ENCODE measurements at regions not wholly inside any gene's neighbourhood (a gene's known extent, or its start where the extent isn't known, plus 50 kb on each side); places are given as distances from the start of the nearest gene placed in this dataset.

GRCh38 chr12:58415716-58416115 is 474.3 kb downstream of the ATP23 start:
- no peak for DNase-seq
- intact Hi-C loops (cut with DNase I, micrococcal nuclease): no loop called here
- POLR2A ChIA-PET: no interaction called here
- no peak for TF ChIP-seq CTCF (IDR thresholded peaks at IDR 0.05)
- Histone ChIP-seq H3K36me3 (ENCODE audit: insufficient read depth, low read length) (no peaks in the 10 kb centered on the region), H3K9me3 (ENCODE audit: control insufficient read depth in 1 of 2, insufficient read depth in 1 of 2, low read length in 2 of 2) (no peaks in the 10 kb centered on the region), H3K27me3 (ENCODE audit: control insufficient read depth in 1 of 2, insufficient read depth in 2 of 2, low read length in 2 of 2) (peaks cover 0 to 5% of the 10 kb centered on the region in 2 experiments), H3K4me3 (ENCODE audit: low read length) (no peak overlapping the region), H3K27ac (ENCODE audit: low read depth in 1 of 2, low read length in 2 of 2) (no peak overlapping the region), H3K4me1 (ENCODE audit: insufficient read depth, low read length) (no peaks in the 10 kb centered on the region)
- Mint-ChIP-seq H3K27ac (no peak overlapping the region), H3K9me3 (peaks cover 2% of the 10 kb centered on the region), H3K36me3 (ENCODE audit: low read depth) (no peaks in the 10 kb centered on the region), H3K4me3 (no peak overlapping the region), H3K4me1 (ENCODE audit: low read depth) (no peaks in the 10 kb centered on the region), H3K27me3 (peaks cover 11% of the 10 kb centered on the region)
- CTCF ChIA-PET: no interaction called here
- no peak for ATAC-seq (ENCODE audit: poor library complexity)

GRCh38 chr12:58416236-58416635 is 474.9 kb downstream of the ATP23 start:
- ChIA-PET POLR2A (no interaction called here), CTCF (no interaction called here)
- no peak for ATAC-seq (ENCODE audit: poor library complexity)
- peaks cover 11% of the 10 kb centered on the region for H3K27me3 Mint-ChIP-seq
- no peaks in the 10 kb centered on the region for H3K4me1 Mint-ChIP-seq (ENCODE audit: low read depth)
- Histone ChIP-seq H3K27me3 (ENCODE audit: control insufficient read depth in 1 of 2, insufficient read depth in 2 of 2, low read length in 2 of 2) (peaks cover 0 to 5% of the 10 kb centered on the region in 2 experiments), H3K4me1 (ENCODE audit: insufficient read depth, low read length) (no peaks in the 10 kb centered on the region), H3K9me3 (ENCODE audit: control insufficient read depth in 1 of 2, insufficient read depth in 1 of 2, low read length in 2 of 2) (no peaks in the 10 kb centered on the region), H3K36me3 (ENCODE audit: insufficient read depth, low read length) (no peaks in the 10 kb centered on the region), H3K4me3 (ENCODE audit: low read length) (no peak overlapping the region), H3K27ac (ENCODE audit: low read depth in 1 of 2, low read length in 2 of 2) (no peak overlapping the region)
- TF ChIP-seq CTCF (IDR thresholded peaks at IDR 0.05): no peak
- no peak overlapping the region for H3K27ac Mint-ChIP-seq
- no peak overlapping the region for H3K4me3 Mint-ChIP-seq
- H3K36me3 Mint-ChIP-seq (ENCODE audit: low read depth): no peaks in the 10 kb centered on the region
- intact Hi-C loops (cut with DNase I, micrococcal nuclease): no loop called here
- peaks cover 4% of the 10 kb centered on the region for H3K9me3 Mint-ChIP-seq
- DNase-seq: no peak

- DNase-seq (no peak), ATAC-seq (ENCODE audit: poor library complexity) (no peak)
- intact Hi-C loops (cut with DNase I, micrococcal nuclease): no loop called here
- TF ChIP-seq CTCF (IDR thresholded peaks at IDR 0.05): no peak
- no peaks in the 10 kb centered on the region for H3K9me3 ChIP-seq (ENCODE audit: control insufficient read depth in 1 of 2, insufficient read depth in 1 of 2, low read length in 2 of 2)
- H3K4me1 Mint-ChIP-seq (ENCODE audit: low read depth): no peaks in the 10 kb centered on the region
- H3K4me3 Mint-ChIP-seq: no peak overlapping the region
- H3K27ac ChIP-seq (ENCODE audit: low read depth in 1 of 2, low read length in 2 of 2): no peak overlapping the region
- CTCF ChIA-PET: no interaction called here
- POLR2A ChIA-PET: no interaction called here
- no peak overlapping the region for H3K27ac Mint-ChIP-seq
- peaks cover 4% of the 10 kb centered on the region for H3K9me3 Mint-ChIP-seq
- no peaks in the 10 kb centered on the region for H3K36me3 Mint-ChIP-seq (ENCODE audit: low read depth)
- H3K4me1 ChIP-seq (ENCODE audit: insufficient read depth, low read length): no peaks in the 10 kb centered on the region
- H3K4me3 ChIP-seq (ENCODE audit: low read length): no peak overlapping the region
- no peaks in the 10 kb centered on the region for H3K36me3 ChIP-seq (ENCODE audit: insufficient read depth, low read length)
- H3K27me3 Mint-ChIP-seq: peaks cover 14% of the 10 kb centered on the region
- H3K27me3 ChIP-seq (ENCODE audit: control insufficient read depth in 1 of 2, insufficient read depth in 2 of 2, low read length in 2 of 2): peaks cover 0 to 5% of the 10 kb centered on the region in 2 experiments
Observed at GRCh38 chr12:58419196-58419760, 477.9 kb downstream of the ATP23 start.
